GM23338 (cell line): ENCODE measurements at regions not wholly inside any gene's neighbourhood (a gene's known extent, or its start where the extent isn't known, plus 50 kb on each side); places are given as distances from the start of the nearest gene placed in this dataset.

Experiments
- ATAC-seq: fragments of 200-7000 bp; cut with Tn5 transposase; 3 replicates; pipeline ENCODE4 v1.9.1; 2020
- DNase-seq: peaks from one replicate; pipeline ENCODE4 v3.0.0-alpha.2; 2015; ENCODE audit warnings: low spot score
- H2AFZ ChIP-seq: fragments of 200-600 bp; sonication (generic); 2 replicates; pipeline ENCODE4 v1.8.0; 2016; ENCODE audit warnings: antibody characterized with exemption, mild to moderate bottlenecking, moderate library complexity
- H3F3A ChIP-seq: fragments of 200-600 bp; sonication (generic); replicated peaks from 2 replicates; pipeline ENCODE4 v1.8.0; 2017; ENCODE audit warnings: antibody characterized with exemption, mixed run types, low read depth
- H3K27ac ChIP-seq: fragments of 200-600 bp; sonication (generic); 2 replicates; pipeline ENCODE4 v1.6.1; 2016; ENCODE audit warnings: low read depth
- H3K27me3 ChIP-seq: fragments of 200-600 bp; sonication (generic); 2 replicates; pipeline ENCODE4 v1.8.0; 2016; ENCODE audit warnings: mild to moderate bottlenecking, mixed run types, moderate library complexity; ENCODE audit not compliant: insufficient read depth
- H3K36me3 ChIP-seq: fragments of 200-600 bp; sonication (generic); 2 replicates; pipeline ENCODE4 v1.8.0; 2016; ENCODE audit warnings: mild to moderate bottlenecking; ENCODE audit not compliant: insufficient read depth
- H3K4me1 ChIP-seq: fragments of 200-600 bp; sonication (generic); 2 replicates; pipeline ENCODE4 v1.8.0; 2016; ENCODE audit warnings: mild to moderate bottlenecking, moderate library complexity; ENCODE audit not compliant: insufficient read depth
- H3K4me2 ChIP-seq: fragments of 200-600 bp; sonication (generic); 2 replicates; pipeline ENCODE4 v1.7.1; 2017; ENCODE audit warnings: mixed run types
- H3K4me3 ChIP-seq: fragments of 200-600 bp; sonication (generic); 2 replicates; pipeline ENCODE4 v1.6.1; 2016; ENCODE audit warnings: mixed run types
- H3K79me2 ChIP-seq: fragments of 200-600 bp; sonication (generic); replicated peaks from 2 replicates; pipeline ENCODE4 v1.8.0; 2017; ENCODE audit warnings: mild to moderate bottlenecking; ENCODE audit not compliant: insufficient read depth
- H3K9me2 ChIP-seq: fragments of 200-600 bp; sonication (generic); 2 replicates; pipeline ENCODE4 v1.8.0; 2017; ENCODE audit not compliant: insufficient read depth
- H4K20me1 ChIP-seq: fragments of 200-600 bp; sonication (generic); replicated peaks from 2 replicates; pipeline ENCODE4 v1.8.0; 2017; ENCODE audit warnings: mild to moderate bottlenecking; ENCODE audit not compliant: insufficient read depth
- H3K27ac Mint-ChIP-seq: 2 replicates; pipeline ENCODE4 v1.8.0; 2020; ENCODE audit warnings: inconsistent platforms, mild to moderate bottlenecking, moderate library complexity, mixed read lengths
- H3K27me3 Mint-ChIP-seq: 3 replicates; pipeline ENCODE4 v1.8.0; 2022; ENCODE audit warnings: low read depth, mild to moderate bottlenecking, moderate library complexity, mixed read lengths, inconsistent platforms; ENCODE audit not compliant: insufficient read depth, poor library complexity
- H3K36me3 Mint-ChIP-seq: 3 replicates; pipeline ENCODE4 v1.8.0; 2021; ENCODE audit warnings: low read depth, mild to moderate bottlenecking, inconsistent platforms, moderate library complexity, mixed read lengths
- H3K4me1 Mint-ChIP-seq: 3 replicates; pipeline ENCODE4 v1.8.0; 2020; ENCODE audit warnings: mild to moderate bottlenecking, inconsistent platforms, mixed read lengths
- H3K4me3 Mint-ChIP-seq: 3 replicates; pipeline ENCODE4 v1.8.0; 2021; ENCODE audit warnings: moderate library complexity, mild to moderate bottlenecking, inconsistent platforms, mixed read lengths
- H3K9me3 Mint-ChIP-seq: 3 replicates; pipeline ENCODE4 v1.8.0; 2020; ENCODE audit warnings: moderate library complexity, mild to moderate bottlenecking, inconsistent platforms, mixed read lengths
- CREB1 ChIP-seq: fragments of 250-450 bp; sonication (Bioruptor Pico); IDR thresholded peaks from 2 replicates; pipeline ENCODE4 v1.5.0; 2020; ENCODE audit warnings: low read depth, mild to moderate bottlenecking, moderate library complexity
- EZH2 ChIP-seq: fragments of 200-600 bp; sonication (generic); IDR thresholded peaks from one replicate; pipeline ENCODE4 v1.8.0; 2017; ENCODE audit warnings: antibody characterized with exemption, mild to moderate bottlenecking, low read depth; ENCODE audit not compliant: unreplicated experiment
- EZH2phosphoT487 ChIP-seq: fragments of 200-600 bp; sonication (generic); IDR thresholded peaks from one replicate; pipeline ENCODE4 v1.8.1; 2018; ENCODE audit warnings: antibody characterized with exemption; ENCODE audit not compliant: unreplicated experiment
- JUNB ChIP-seq: IDR thresholded peaks from one replicate; pipeline ENCODE4 v1.6.1; 2016; ENCODE audit warnings: antibody characterized with exemption; ENCODE audit not compliant: unreplicated experiment
- NANOG ChIP-seq: IDR thresholded peaks from 2 replicates; pipeline ENCODE4 v1.6.1; 2016; ENCODE audit warnings: antibody characterized with exemption, borderline replicate concordance
- POLR2AphosphoS5 ChIP-seq: IDR thresholded peaks from 2 replicates; pipeline ENCODE4 v1.6.1; 2016; ENCODE audit warnings: antibody characterized with exemption, low read depth
- STAT1 ChIP-seq: IDR thresholded peaks from one replicate; pipeline ENCODE4 v1.6.1; 2016; ENCODE audit warnings: antibody characterized with exemption; ENCODE audit not compliant: unreplicated experiment
- ZNF114 ChIP-seq: fragments of 250-450 bp; sonication (Bioruptor Pico); IDR thresholded peaks from 2 replicates; pipeline ENCODE4 v1.5.0; 2020; ENCODE audit warnings: mild to moderate bottlenecking, moderate library complexity
- ZNF331 ChIP-seq: fragments of 250-450 bp; sonication (Bioruptor Pico); IDR thresholded peaks from 2 replicates; pipeline ENCODE4 v1.5.0; 2020; ENCODE audit warnings: low read depth, mild to moderate bottlenecking, moderate library complexity
- TF ChIP-seq, protein P1 (sequence below): IDR thresholded peaks from 2 replicates; pipeline ENCODE4 v1.6.1; 2016; ENCODE audit warnings: antibody characterized with exemption
- TF ChIP-seq, protein P2 (sequence below), 2 experiments: fragments of 200-600 bp in 1 of 2; sonication (generic) in 1 of 2; conservative IDR thresholded peaks; 2 replicates each; pipeline versions ENCODE4 v1.5.1 to v1.6.1; 2016 to 2017; ENCODE audit warnings: antibody characterized with exemption in 2 of 2, low read depth in 2 of 2, mild to moderate bottlenecking in 2 of 2, moderate library complexity in 1 of 2
- TF ChIP-seq, protein P3 (sequence below): IDR thresholded peaks from one replicate; pipeline ENCODE4 v1.6.1; 2018; ENCODE audit warnings: antibody characterized with exemption; ENCODE audit not compliant: unreplicated experiment
- TF ChIP-seq, protein P4 (sequence below): fragments of 250-450 bp; sonication (Bioruptor Pico); IDR thresholded peaks from 2 replicates; pipeline ENCODE4 v1.5.0; 2020; ENCODE audit warnings: mild to moderate bottlenecking, moderate library complexity

DNA sequence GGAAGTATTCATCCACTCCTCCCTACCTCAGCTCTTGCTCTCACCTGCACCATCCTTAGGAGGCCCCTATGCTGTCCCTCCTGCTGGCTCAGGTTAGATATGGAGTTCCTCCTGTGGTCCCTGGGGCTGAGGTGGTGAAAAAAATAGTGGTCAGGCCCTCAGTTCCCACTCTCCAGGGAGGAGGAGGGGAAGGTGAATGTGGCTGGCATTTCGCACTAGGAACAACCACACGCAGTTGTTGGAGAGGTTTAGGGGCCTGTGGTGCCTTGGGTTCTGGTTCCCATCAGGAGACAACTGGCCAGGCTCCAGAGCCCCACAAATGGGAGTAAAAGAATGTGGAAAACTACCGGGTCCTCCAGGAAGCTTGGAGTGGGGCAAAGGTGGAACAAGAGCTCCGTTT is 81.7 kb upstream of the HSPA9 start:
- Mint-ChIP-seq H3K27ac (no peak overlapping the region), H3K27me3 (peaks cover 4% of the 10 kb centered on the region), H3K9me3 (no peaks in the 10 kb centered on the region; the same call in 2 of the 3 replicates), H3K36me3 (no peaks in the 10 kb centered on the region; the same call in 2 of the 3 replicates), H3K4me1 (peaks cover 31% of the 10 kb centered on the region), H3K4me3 (no peak overlapping the region)
- no peaks in the 10 kb centered on the region for H3F3A ChIP-seq
- no peaks in the 10 kb centered on the region for H4K20me1 ChIP-seq
- TF ChIP-seq, protein P1, sequence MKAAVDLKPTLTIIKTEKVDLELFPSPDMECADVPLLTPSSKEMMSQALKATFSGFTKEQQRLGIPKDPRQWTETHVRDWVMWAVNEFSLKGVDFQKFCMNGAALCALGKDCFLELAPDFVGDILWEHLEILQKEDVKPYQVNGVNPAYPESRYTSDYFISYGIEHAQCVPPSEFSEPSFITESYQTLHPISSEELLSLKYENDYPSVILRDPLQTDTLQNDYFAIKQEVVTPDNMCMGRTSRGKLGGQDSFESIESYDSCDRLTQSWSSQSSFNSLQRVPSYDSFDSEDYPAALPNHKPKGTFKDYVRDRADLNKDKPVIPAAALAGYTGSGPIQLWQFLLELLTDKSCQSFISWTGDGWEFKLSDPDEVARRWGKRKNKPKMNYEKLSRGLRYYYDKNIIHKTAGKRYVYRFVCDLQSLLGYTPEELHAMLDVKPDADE = no peak
- TF ChIP-seq, protein P2, sequence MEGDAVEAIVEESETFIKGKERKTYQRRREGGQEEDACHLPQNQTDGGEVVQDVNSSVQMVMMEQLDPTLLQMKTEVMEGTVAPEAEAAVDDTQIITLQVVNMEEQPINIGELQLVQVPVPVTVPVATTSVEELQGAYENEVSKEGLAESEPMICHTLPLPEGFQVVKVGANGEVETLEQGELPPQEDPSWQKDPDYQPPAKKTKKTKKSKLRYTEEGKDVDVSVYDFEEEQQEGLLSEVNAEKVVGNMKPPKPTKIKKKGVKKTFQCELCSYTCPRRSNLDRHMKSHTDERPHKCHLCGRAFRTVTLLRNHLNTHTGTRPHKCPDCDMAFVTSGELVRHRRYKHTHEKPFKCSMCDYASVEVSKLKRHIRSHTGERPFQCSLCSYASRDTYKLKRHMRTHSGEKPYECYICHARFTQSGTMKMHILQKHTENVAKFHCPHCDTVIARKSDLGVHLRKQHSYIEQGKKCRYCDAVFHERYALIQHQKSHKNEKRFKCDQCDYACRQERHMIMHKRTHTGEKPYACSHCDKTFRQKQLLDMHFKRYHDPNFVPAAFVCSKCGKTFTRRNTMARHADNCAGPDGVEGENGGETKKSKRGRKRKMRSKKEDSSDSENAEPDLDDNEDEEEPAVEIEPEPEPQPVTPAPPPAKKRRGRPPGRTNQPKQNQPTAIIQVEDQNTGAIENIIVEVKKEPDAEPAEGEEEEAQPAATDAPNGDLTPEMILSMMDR (conservative IDR thresholded peaks at IDR 0.05; ENCODE audit: low read depth in 2 of 2) = no peak
- no peak for TF ChIP-seq EZH2phosphoT487
- TF ChIP-seq EZH2 = no peak
- TF ChIP-seq ZNF331 = no peak
- no peak for TF ChIP-seq CREB1 (CRISPR knock-in tag)
- TF ChIP-seq, protein P3, sequence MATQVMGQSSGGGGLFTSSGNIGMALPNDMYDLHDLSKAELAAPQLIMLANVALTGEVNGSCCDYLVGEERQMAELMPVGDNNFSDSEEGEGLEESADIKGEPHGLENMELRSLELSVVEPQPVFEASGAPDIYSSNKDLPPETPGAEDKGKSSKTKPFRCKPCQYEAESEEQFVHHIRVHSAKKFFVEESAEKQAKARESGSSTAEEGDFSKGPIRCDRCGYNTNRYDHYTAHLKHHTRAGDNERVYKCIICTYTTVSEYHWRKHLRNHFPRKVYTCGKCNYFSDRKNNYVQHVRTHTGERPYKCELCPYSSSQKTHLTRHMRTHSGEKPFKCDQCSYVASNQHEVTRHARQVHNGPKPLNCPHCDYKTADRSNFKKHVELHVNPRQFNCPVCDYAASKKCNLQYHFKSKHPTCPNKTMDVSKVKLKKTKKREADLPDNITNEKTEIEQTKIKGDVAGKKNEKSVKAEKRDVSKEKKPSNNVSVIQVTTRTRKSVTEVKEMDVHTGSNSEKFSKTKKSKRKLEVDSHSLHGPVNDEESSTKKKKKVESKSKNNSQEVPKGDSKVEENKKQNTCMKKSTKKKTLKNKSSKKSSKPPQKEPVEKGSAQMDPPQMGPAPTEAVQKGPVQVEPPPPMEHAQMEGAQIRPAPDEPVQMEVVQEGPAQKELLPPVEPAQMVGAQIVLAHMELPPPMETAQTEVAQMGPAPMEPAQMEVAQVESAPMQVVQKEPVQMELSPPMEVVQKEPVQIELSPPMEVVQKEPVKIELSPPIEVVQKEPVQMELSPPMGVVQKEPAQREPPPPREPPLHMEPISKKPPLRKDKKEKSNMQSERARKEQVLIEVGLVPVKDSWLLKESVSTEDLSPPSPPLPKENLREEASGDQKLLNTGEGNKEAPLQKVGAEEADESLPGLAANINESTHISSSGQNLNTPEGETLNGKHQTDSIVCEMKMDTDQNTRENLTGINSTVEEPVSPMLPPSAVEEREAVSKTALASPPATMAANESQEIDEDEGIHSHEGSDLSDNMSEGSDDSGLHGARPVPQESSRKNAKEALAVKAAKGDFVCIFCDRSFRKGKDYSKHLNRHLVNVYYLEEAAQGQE = no peak
- TF ChIP-seq NANOG = no peak
- no peak for TF ChIP-seq STAT1
- TF ChIP-seq POLR2AphosphoS5 = no peak
- TF ChIP-seq ZNF114 (CRISPR knock-in tag) = no peak
- TF ChIP-seq, protein P4, sequence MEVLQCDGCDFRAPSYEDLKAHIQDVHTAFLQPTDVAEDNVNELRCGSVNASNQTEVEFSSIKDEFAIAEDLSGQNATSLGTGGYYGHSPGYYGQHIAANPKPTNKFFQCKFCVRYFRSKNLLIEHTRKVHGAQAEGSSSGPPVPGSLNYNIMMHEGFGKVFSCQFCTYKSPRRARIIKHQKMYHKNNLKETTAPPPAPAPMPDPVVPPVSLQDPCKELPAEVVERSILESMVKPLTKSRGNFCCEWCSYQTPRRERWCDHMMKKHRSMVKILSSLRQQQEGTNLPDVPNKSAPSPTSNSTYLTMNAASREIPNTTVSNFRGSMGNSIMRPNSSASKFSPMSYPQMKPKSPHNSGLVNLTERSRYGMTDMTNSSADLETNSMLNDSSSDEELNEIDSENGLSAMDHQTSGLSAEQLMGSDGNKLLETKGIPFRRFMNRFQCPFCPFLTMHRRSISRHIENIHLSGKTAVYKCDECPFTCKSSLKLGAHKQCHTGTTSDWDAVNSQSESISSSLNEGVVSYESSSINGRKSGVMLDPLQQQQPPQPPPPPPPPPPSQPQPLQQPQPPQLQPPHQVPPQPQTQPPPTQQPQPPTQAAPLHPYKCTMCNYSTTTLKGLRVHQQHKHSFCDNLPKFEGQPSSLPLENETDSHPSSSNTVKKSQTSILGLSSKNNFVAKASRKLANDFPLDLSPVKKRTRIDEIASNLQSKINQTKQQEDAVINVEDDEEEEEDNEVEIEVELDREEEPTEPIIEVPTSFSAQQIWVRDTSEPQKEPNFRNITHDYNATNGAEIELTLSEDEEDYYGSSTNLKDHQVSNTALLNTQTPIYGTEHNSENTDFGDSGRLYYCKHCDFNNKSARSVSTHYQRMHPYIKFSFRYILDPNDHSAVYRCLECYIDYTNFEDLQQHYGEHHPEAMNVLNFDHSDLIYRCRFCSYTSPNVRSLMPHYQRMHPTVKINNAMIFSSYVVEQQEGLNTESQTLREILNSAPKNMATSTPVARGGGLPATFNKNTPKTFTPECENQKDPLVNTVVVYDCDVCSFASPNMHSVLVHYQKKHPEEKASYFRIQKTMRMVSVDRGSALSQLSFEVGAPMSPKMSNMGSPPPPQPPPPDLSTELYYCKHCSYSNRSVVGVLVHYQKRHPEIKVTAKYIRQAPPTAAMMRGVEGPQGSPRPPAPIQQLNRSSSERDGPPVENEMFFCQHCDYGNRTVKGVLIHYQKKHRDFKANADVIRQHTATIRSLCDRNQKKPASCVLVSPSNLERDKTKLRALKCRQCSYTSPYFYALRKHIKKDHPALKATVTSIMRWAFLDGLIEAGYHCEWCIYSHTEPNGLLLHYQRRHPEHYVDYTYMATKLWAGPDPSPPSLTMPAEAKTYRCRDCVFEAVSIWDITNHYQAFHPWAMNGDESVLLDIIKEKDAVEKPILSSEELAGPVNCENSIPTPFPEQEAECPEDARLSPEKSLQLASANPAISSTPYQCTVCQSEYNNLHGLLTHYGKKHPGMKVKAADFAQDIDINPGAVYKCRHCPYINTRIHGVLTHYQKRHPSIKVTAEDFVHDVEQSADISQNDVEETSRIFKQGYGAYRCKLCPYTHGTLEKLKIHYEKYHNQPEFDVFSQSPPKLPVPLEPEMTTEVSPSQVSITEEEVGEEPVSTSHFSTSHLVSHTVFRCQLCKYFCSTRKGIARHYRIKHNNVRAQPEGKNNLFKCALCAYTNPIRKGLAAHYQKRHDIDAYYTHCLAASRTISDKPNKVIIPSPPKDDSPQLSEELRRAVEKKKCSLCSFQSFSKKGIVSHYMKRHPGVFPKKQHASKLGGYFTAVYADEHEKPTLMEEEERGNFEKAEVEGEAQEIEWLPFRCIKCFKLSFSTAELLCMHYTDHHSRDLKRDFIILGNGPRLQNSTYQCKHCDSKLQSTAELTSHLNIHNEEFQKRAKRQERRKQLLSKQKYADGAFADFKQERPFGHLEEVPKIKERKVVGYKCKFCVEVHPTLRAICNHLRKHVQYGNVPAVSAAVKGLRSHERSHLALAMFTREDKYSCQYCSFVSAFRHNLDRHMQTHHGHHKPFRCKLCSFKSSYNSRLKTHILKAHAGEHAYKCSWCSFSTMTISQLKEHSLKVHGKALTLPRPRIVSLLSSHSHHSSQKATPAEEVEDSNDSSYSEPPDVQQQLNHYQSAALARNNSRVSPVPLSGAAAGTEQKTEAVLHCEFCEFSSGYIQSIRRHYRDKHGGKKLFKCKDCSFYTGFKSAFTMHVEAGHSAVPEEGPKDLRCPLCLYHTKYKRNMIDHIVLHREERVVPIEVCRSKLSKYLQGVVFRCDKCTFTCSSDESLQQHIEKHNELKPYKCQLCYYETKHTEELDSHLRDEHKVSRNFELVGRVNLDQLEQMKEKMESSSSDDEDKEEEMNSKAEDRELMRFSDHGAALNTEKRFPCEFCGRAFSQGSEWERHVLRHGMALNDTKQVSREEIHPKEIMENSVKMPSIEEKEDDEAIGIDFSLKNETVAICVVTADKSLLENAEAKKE (CRISPR knock-in tag) = no peak
- no peak for TF ChIP-seq JUNB
- no peaks in the 10 kb centered on the region for H3K79me2 ChIP-seq
- H3K4me2 ChIP-seq = no peak overlapping the region
- H3K9me2 ChIP-seq = no peaks in the 10 kb centered on the region
- H3K27ac ChIP-seq = no peak overlapping the region
- no peaks in the 10 kb centered on the region for H3K36me3 ChIP-seq
- H3K27me3 ChIP-seq = no peaks in the 10 kb centered on the region
- no peak overlapping the region for H2AFZ ChIP-seq
- ATAC-seq (no peak), DNase-seq (no peak)
- no peak overlapping the region for H3K4me3 ChIP-seq
- H3K4me1 ChIP-seq = no peaks in the 10 kb centered on the region; the same call in 1 of the 2 replicates
